ENCODE measurements at regions not wholly inside any gene's neighbourhood (a gene's known extent, or its start where the extent isn't known, plus 50 kb on each side); places are given as distances from the start of the nearest gene placed in this dataset.

DNA sequence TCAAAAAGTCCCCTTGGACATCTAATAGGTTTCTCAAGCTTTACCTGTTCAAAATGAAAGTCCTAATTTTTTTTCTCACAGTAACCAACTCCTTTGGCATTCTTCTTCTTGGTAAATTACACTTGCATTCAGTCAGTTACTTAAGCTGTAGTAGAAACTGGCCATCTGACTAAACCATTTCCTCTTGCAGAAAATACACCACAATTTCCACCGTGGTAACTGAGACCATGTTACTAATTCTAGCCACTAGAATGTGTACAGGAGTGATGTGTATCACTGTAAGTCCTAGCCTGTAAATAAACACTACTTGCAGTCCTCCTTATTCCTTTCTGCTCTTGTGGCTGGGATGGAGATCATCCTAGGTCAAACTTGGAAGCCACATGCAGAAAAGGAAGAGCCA, 965.4 kb upstream of the TMPRSS15 start:
- H3K27me3 ChIP-seq = no peaks in the 10 kb centered on the region
- in situ Hi-C loops (cut with MboI; ENCODE audit: low sequenced_read_pairs in 4 of 4) = no loop called here
- no peak overlapping the region for H3K4me3 ChIP-seq
- intact Hi-C loops (cut with DNase I; ENCODE audit: low total_unique reads) = no loop called here
- H3K9me3 ChIP-seq = no peaks in the 10 kb centered on the region
- H3K4me1 ChIP-seq = no peaks in the 10 kb centered on the region
- no peak for TF ChIP-seq POLR2A (IDR thresholded peaks at IDR 0.05)
- TF ChIP-seq, protein P1, sequence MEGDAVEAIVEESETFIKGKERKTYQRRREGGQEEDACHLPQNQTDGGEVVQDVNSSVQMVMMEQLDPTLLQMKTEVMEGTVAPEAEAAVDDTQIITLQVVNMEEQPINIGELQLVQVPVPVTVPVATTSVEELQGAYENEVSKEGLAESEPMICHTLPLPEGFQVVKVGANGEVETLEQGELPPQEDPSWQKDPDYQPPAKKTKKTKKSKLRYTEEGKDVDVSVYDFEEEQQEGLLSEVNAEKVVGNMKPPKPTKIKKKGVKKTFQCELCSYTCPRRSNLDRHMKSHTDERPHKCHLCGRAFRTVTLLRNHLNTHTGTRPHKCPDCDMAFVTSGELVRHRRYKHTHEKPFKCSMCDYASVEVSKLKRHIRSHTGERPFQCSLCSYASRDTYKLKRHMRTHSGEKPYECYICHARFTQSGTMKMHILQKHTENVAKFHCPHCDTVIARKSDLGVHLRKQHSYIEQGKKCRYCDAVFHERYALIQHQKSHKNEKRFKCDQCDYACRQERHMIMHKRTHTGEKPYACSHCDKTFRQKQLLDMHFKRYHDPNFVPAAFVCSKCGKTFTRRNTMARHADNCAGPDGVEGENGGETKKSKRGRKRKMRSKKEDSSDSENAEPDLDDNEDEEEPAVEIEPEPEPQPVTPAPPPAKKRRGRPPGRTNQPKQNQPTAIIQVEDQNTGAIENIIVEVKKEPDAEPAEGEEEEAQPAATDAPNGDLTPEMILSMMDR (IDR thresholded peaks at IDR 0.05 in 4 of 5, conservative IDR thresholded peaks at IDR 0.05 in 1 of 5) = no peak
- no peak for DNase-seq
- ATAC-seq = no peak
- no peak overlapping the region for H3K27ac ChIP-seq
- H3K36me3 ChIP-seq = no peaks in the 10 kb centered on the region

DNA sequence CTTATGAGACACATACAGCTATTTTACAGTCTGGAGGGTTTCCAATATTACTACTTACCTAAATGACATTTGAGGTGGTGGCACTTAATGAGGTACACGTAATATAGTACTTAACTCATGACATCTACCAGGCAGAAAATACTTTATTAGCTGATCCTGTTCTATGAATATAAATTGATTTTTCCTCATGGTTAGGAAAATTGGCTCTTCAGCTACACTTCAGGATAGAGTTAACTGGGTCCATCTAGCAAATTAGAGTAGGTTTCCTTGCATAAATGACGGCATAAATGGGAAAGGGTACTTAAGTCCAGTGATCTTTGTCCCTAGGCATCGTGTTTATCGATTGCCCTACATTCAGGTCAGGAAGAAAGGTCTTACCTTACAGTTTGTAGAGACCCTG, 988.8 kb upstream of the TMPRSS15 start:
- no peak for TF ChIP-seq POLR2A (IDR thresholded peaks at IDR 0.05)
- TF ChIP-seq, protein P1 (IDR thresholded peaks at IDR 0.05 in 4 of 5, conservative IDR thresholded peaks at IDR 0.05 in 1 of 5) = no peak
- intact Hi-C loops (cut with DNase I; ENCODE audit: low total_unique reads) = no loop called here

DNA sequence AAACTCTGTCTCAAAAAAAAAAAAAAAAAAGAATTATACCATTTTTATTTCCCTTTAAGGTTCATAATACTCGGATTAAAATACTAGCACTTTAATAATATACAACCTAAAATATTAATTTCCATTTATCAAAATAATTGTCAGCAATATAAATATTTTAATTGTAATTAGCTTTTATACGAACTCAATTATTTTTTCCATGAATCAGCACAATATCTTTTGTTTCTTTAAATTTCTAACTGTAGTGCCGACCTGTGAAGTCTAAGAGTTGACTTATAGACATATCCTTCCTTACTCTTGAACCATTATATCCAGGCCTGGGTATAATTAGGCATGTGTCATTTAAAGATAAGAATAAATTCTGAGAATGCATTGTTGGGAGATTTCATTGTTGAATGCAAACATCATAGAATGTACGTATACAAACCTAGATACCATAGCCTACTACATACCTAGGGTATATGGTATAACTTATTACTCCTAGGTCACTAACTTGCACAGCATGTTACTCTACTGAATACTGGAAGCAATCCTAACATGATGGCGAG, 996.7 kb upstream of the TMPRSS15 start:
- intact Hi-C loops (cut with DNase I; ENCODE audit: low total_unique reads) = no loop called here

More for the DNA sequence above, 988.8 kb upstream of the TMPRSS15 start:
- Histone ChIP-seq H3K4me1 (no peaks in the 10 kb centered on the region), H3K27me3 (no peaks in the 10 kb centered on the region), H3K4me3 (no peak overlapping the region), H3K9me3 (no peaks in the 10 kb centered on the region), H3K36me3 (no peaks in the 10 kb centered on the region), H3K27ac (no peak overlapping the region)
- in situ Hi-C loops (cut with MboI; ENCODE audit: low sequenced_read_pairs in 4 of 4) = no loop called here
- ATAC-seq (no peak), DNase-seq (no peak)

DNA sequence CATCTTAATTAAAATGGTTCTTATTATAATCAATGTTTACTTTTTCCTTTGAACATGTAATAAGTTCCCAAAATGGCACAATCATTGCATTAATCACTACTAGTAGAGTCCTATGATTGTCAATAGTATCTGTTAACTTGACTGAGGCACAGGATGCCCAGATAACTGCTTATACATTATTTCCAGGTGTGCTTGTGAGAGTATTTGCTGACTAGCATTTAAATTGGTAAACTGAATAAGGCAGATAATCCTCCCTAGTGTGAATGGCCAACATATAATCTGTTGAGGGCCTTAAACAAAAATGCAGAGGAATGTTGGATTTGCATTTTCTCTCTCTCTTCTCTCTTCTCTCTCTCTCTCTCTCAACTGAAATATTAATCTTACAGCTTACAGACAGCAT, 999.3 kb upstream of the TMPRSS15 start:
- TF ChIP-seq, protein P1 (IDR thresholded peaks at IDR 0.05 in 4 of 5, conservative IDR thresholded peaks at IDR 0.05 in 1 of 5) = no peak
- TF ChIP-seq POLR2A (IDR thresholded peaks at IDR 0.05) = no peak

More for the DNA sequence above, 996.7 kb upstream of the TMPRSS15 start:
- no peaks in the 10 kb centered on the region for H3K9me3 ChIP-seq
- TF ChIP-seq, protein P1 (IDR thresholded peaks at IDR 0.05 in 4 of 5, conservative IDR thresholded peaks at IDR 0.05 in 1 of 5) = no peak
- TF ChIP-seq POLR2A (IDR thresholded peaks at IDR 0.05) = no peak
- no peak for DNase-seq
- H3K4me1 ChIP-seq = no peaks in the 10 kb centered on the region
- H3K4me3 ChIP-seq = no peak overlapping the region
- in situ Hi-C loops (cut with MboI; ENCODE audit: low sequenced_read_pairs in 4 of 4) = no loop called here
- H3K27me3 ChIP-seq = no peaks in the 10 kb centered on the region
- H3K27ac ChIP-seq = no peak overlapping the region
- ATAC-seq = no peak
- H3K36me3 ChIP-seq = no peaks in the 10 kb centered on the region

DNA sequence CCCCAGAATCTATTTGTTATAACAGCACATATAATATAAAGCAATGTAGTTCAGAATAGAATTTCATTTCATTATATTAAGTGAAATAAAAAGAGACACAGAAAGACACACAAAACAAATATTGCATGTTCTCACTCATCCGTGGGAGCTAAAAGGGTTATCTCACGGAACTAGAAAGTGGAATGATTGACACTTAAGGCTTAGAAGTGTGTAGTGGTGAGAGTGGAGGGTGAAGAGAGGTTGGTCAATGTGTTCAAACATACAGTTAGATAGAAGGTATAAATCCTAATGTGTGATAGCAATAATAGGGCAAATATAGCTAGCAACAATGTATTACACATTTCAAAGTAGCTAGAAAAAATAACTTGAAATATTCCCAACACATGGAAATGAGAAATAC, 1001.7 kb upstream of the TMPRSS15 start:
- Histone ChIP-seq H3K4me1 (no peaks in the 10 kb centered on the region), H3K9me3 (no peaks in the 10 kb centered on the region), H3K27ac (no peak overlapping the region), H3K27me3 (no peaks in the 10 kb centered on the region), H3K36me3 (no peaks in the 10 kb centered on the region), H3K4me3 (no peak overlapping the region)
- ATAC-seq (no peak), DNase-seq (no peak)
- in situ Hi-C loops (cut with MboI; ENCODE audit: low sequenced_read_pairs in 4 of 4) = no loop called here
- intact Hi-C loops (cut with DNase I; ENCODE audit: low total_unique reads) = no loop called here
- TF ChIP-seq, protein P1 (IDR thresholded peaks at IDR 0.05 in 4 of 5, conservative IDR thresholded peaks at IDR 0.05 in 1 of 5) = no peak
- no peak for TF ChIP-seq POLR2A (IDR thresholded peaks at IDR 0.05)

More for the DNA sequence above, 999.3 kb upstream of the TMPRSS15 start:
- DNase-seq (no peak), ATAC-seq (no peak)
- Histone ChIP-seq H3K27ac (no peak overlapping the region), H3K36me3 (no peaks in the 10 kb centered on the region), H3K27me3 (no peaks in the 10 kb centered on the region), H3K4me1 (no peaks in the 10 kb centered on the region), H3K9me3 (no peaks in the 10 kb centered on the region), H3K4me3 (no peak overlapping the region)
- intact Hi-C loops (cut with DNase I; ENCODE audit: low total_unique reads) (no loop called here), in situ Hi-C loops (cut with MboI; ENCODE audit: low sequenced_read_pairs in 4 of 4) (no loop called here)

All from gastrocnemius medialis (tissue), 4 donors.